ENCODE measurements at regions not wholly inside any gene's neighbourhood (a gene's known extent, or its start where the extent isn't known, plus 50 kb on each side); places are given as distances from the start of the nearest gene placed in this dataset.

- intact Hi-C loops (cut with micrococcal nuclease) = no loop called here
- no peaks in the 10 kb centered on the region for H3K27me3 ChIP-seq (ENCODE audit: low read length)
- H3F3A ChIP-seq (ENCODE audit: low read length, unreplicated experiment) = no peaks in the 10 kb centered on the region
- no peaks in the 10 kb centered on the region for H3K4me1 ChIP-seq (ENCODE audit: insufficient read depth, low read length)
- ChIA-PET CTCF (no interaction called here), POLR2A (ENCODE audit: unreplicated experiment) (no interaction called here)
- no peaks in the 10 kb centered on the region for H3K36me3 ChIP-seq (ENCODE audit: low read depth, low read length)
- ATAC-seq (no peak), DNase-seq (no peak)
- no peaks in the 10 kb centered on the region for H3K9me2 ChIP-seq (replicated peaks; ENCODE audit: low read length)
- H3K9me3 ChIP-seq (ENCODE audit: low read length) = no peaks in the 10 kb centered on the region
- no TSS peak for BruUV-seq (replicated peaks)
- H3K4me3 ChIP-seq (ENCODE audit: low read length) = no peak overlapping the region
- H3K79me2 ChIP-seq (ENCODE audit: low read length) = no peaks in the 10 kb centered on the region
- 0 out of 2 replicates have a peak overlapping the region, but pooled peaks have one; percentile 24 for H2AFZ ChIP-seq (ENCODE audit: low read length)
- H4K20me1 ChIP-seq (ENCODE audit: low read length) = no peaks in the 10 kb centered on the region
- H3K9ac ChIP-seq (ENCODE audit: low read length) = no peak overlapping the region
- no peak overlapping the region for H3K27ac ChIP-seq (ENCODE audit: low read length)
- H3K4me2 ChIP-seq (ENCODE audit: low read length) = no peak overlapping the region
- TF ChIP-seq EZH2 (IDR thresholded peaks at IDR 0.05; ENCODE audit: low read length, unreplicated experiment) = no peak
These were observed 1208.6 kb upstream of the ZEB2 start for GRCh38 chr2:145728511-145728910.

GRCh38 chr2:145725876-145726275, 1206.0 kb upstream of the ZEB2 start:
- no peak for TF ChIP-seq CTCF (conservative IDR thresholded peaks at IDR 0.05; ENCODE audit: low read depth, low read length)
- no peak for TF ChIP-seq EZH2 (IDR thresholded peaks at IDR 0.05; ENCODE audit: low read length, unreplicated experiment)
- no peak for TF ChIP-seq EZH2phosphoT487 (IDR thresholded peaks at IDR 0.05; ENCODE audit: borderline replicate concordance, low read length)
- H3K27ac ChIP-seq (ENCODE audit: low read length) = no peak overlapping the region
- no peaks in the 10 kb centered on the region for H3K79me2 ChIP-seq (ENCODE audit: low read length)
- no TSS peak for BruUV-seq (replicated peaks)
- no peaks in the 10 kb centered on the region for H4K20me1 ChIP-seq (ENCODE audit: low read length)
- peaks cover 3% of the 10 kb centered on the region; the same call in 1 of the 2 replicates for H3K4me1 ChIP-seq (ENCODE audit: insufficient read depth, low read length)
- no peak overlapping the region for H2AFZ ChIP-seq (ENCODE audit: low read length)
- H3K9me2 ChIP-seq (replicated peaks; ENCODE audit: low read length) = no peaks in the 10 kb centered on the region
- ChIA-PET CTCF (no interaction called here), POLR2A (ENCODE audit: unreplicated experiment) (no interaction called here)
- no peak for DNase-seq
- no peak overlapping the region for H3K9ac ChIP-seq (ENCODE audit: low read length)
- ATAC-seq = no peak
- intact Hi-C loops (cut with micrococcal nuclease) = no loop called here
- H3K4me3 ChIP-seq (ENCODE audit: low read length) = no peak overlapping the region
- no peaks in the 10 kb centered on the region for H3K9me3 ChIP-seq (ENCODE audit: low read length)
- no peak overlapping the region for H3K4me2 ChIP-seq (ENCODE audit: low read length)
- H3K27me3 ChIP-seq (ENCODE audit: low read length) = no peaks in the 10 kb centered on the region
- no peaks in the 10 kb centered on the region for H3F3A ChIP-seq (ENCODE audit: low read length, unreplicated experiment)
- no peaks in the 10 kb centered on the region for H3K36me3 ChIP-seq (ENCODE audit: low read depth, low read length)

GRCh38 chr2:145724311-145724898, 1204.5 kb upstream of the ZEB2 start:
- no peaks in the 10 kb centered on the region for H3K9me3 ChIP-seq (ENCODE audit: low read length)
- ChIA-PET POLR2A (ENCODE audit: unreplicated experiment) (no interaction called here), CTCF (no interaction called here)
- H3K27ac ChIP-seq (ENCODE audit: low read length) = no peak overlapping the region
- H3K4me1 ChIP-seq (ENCODE audit: insufficient read depth, low read length) = peaks cover 3% of the 10 kb centered on the region; the same call in 1 of the 2 replicates
- no TSS peak for BruUV-seq (replicated peaks)
- no peaks in the 10 kb centered on the region for H3F3A ChIP-seq (ENCODE audit: low read length, unreplicated experiment)
- no peak overlapping the region for H3K9ac ChIP-seq (ENCODE audit: low read length)
- intact Hi-C loops (cut with micrococcal nuclease) = no loop called here
- H4K20me1 ChIP-seq (ENCODE audit: low read length) = no peaks in the 10 kb centered on the region
- H2AFZ ChIP-seq (ENCODE audit: low read length) = no peak overlapping the region
- no peaks in the 10 kb centered on the region for H3K9me2 ChIP-seq (replicated peaks; ENCODE audit: low read length)
- H3K4me2 ChIP-seq (ENCODE audit: low read length) = no peak overlapping the region
- H3K27me3 ChIP-seq (ENCODE audit: low read length) = no peaks in the 10 kb centered on the region
- TF ChIP-seq CTCF (conservative IDR thresholded peaks at IDR 0.05; ENCODE audit: low read depth, low read length) (no peak), EZH2 (IDR thresholded peaks at IDR 0.05; ENCODE audit: low read length, unreplicated experiment) (no peak), EZH2phosphoT487 (IDR thresholded peaks at IDR 0.05; ENCODE audit: borderline replicate concordance, low read length) (no peak)
- H3K4me3 ChIP-seq (ENCODE audit: low read length) = no peak overlapping the region
- ATAC-seq (no peak), DNase-seq (no peak)
- H3K79me2 ChIP-seq (ENCODE audit: low read length) = no peaks in the 10 kb centered on the region
- H3K36me3 ChIP-seq (ENCODE audit: low read depth, low read length) = no peaks in the 10 kb centered on the region

Measured in PC-3 (cell line).